IMR-90 (cell line): ENCODE measurements at regions not wholly inside any gene's neighbourhood (a gene's known extent, or its start where the extent isn't known, plus 50 kb on each side); places are given as distances from the start of the nearest gene placed in this dataset.

Source experiments
- ATAC-seq: fragments of 200-7000 bp; cut with Tn5 transposase; 2 replicates; pipeline ENCODE4 v1.9.1; 2020; ENCODE audit warnings: low read depth, mild to moderate bottlenecking, moderate library complexity
- BruUV-seq: library from RNA; stranded (reverse); fragments of 400-500 nt; replicated peaks from 2 replicates; lab custom pipeline; 2021; lab: Mats Ljungman, UMichigan
- CTCF ChIA-PET: fragments of 300-600 bp; formaldehyde crosslinking; extraction: SDS; loops from one replicate; lab custom pipeline; 2021; ENCODE audit warnings: antibody characterized with exemption; lab: Yijun Ruan, JAX
- POLR2A ChIA-PET: fragments of 300-600 bp; sonication (Branson Sonifier 250); formaldehyde crosslinking; loops from one replicate; lab custom pipeline; 2022; ENCODE audit warnings: antibody characterized with exemption; ENCODE audit not compliant: unreplicated experiment; lab: Charles Lee
- DNase-seq: peaks from one replicate; pipeline ENCODE4 v3.0.0; 2013
- H2AFZ ChIP-seq: replicated peaks from 2 replicates; pipeline ENCODE3; 2013; ENCODE audit warnings: low read length, mild to moderate bottlenecking; ENCODE audit not compliant: poor library complexity
- H2AK5ac ChIP-seq: 2 replicates; pipeline ENCODE4 v1.6.1; 2013; ENCODE audit warnings: low read depth, low read length, inconsistent platforms
- H2AK9ac ChIP-seq: replicated peaks from 2 replicates; pipeline ENCODE3; 2013; ENCODE audit warnings: mild to moderate bottlenecking, low read depth, low read length, moderate library complexity; ENCODE audit not compliant: poor library complexity
- H2BK120ac ChIP-seq: 2 replicates; pipeline ENCODE4 v1.6.1; 2013; ENCODE audit warnings: low read depth, low read length, inconsistent platforms
- H2BK15ac ChIP-seq: 3 replicates; pipeline ENCODE4 v1.6.1; 2013; ENCODE audit warnings: low read depth, low read length, inconsistent platforms
- H2BK20ac ChIP-seq: 2 replicates; pipeline ENCODE4 v1.6.1; 2013; ENCODE audit warnings: low read depth, mild to moderate bottlenecking, inconsistent platforms, low read length, moderate library complexity
- H2BK5ac ChIP-seq: 2 replicates; pipeline ENCODE4 v1.6.1; 2013; ENCODE audit warnings: mild to moderate bottlenecking, low read depth, low read length, inconsistent platforms; ENCODE audit not compliant: poor library complexity, severe bottlenecking
- H3K14ac ChIP-seq: replicated peaks from 2 replicates; pipeline ENCODE4 v1.6.1; 2013; ENCODE audit warnings: low read depth, low read length, inconsistent platforms
- H3K18ac ChIP-seq: 2 replicates; pipeline ENCODE4 v1.6.1; 2013; ENCODE audit warnings: low read depth, low read length, control low read depth
- H3K23ac ChIP-seq: 2 replicates; pipeline ENCODE4 v1.6.1; 2013; ENCODE audit warnings: low read depth, low read length, inconsistent platforms
- H3K27ac ChIP-seq: 2 replicates; pipeline ENCODE4 v1.5.1; 2013; ENCODE audit warnings: mild to moderate bottlenecking, control low read depth, low read length; ENCODE audit not compliant: insufficient read depth
- H3K27me3 ChIP-seq: 2 replicates; pipeline ENCODE4 v1.6.1; 2013; ENCODE audit warnings: low read length; ENCODE audit not compliant: control insufficient read depth, insufficient read depth
- H3K36me3 ChIP-seq: 2 replicates; pipeline ENCODE4 v1.6.1; 2013; ENCODE audit warnings: low read length, mixed read lengths; ENCODE audit not compliant: control insufficient read depth, insufficient read depth
- H3K4ac ChIP-seq: 2 replicates; pipeline ENCODE4 v1.6.1; 2013; ENCODE audit warnings: low read depth, low read length, inconsistent platforms
- H3K4me1 ChIP-seq: 2 replicates; pipeline ENCODE4 v1.6.1; 2013; ENCODE audit warnings: low read length, mixed read lengths; ENCODE audit not compliant: control insufficient read depth, insufficient read depth
- H3K4me2 ChIP-seq: 2 replicates; pipeline ENCODE4 v1.6.1; 2013; ENCODE audit warnings: low read depth, mild to moderate bottlenecking, control low read depth, low read length, moderate library complexity
- H3K4me3 ChIP-seq: 2 replicates; pipeline ENCODE4 v1.5.1; 2013; ENCODE audit warnings: low read depth, mild to moderate bottlenecking, control low read depth, low read length, moderate library complexity; ENCODE audit not compliant: insufficient read depth
- H3K56ac ChIP-seq: 2 replicates; pipeline ENCODE4 v1.6.1; 2013; ENCODE audit warnings: low read length, inconsistent platforms; ENCODE audit not compliant: insufficient read depth; ENCODE audit errors: extremely low read depth
- H3K79me1 ChIP-seq, 2 experiments: 2 replicates each; pipeline ENCODE4 v1.6.1; 2013; ENCODE audit warnings: low read length in 2 of 2, inconsistent platforms in 1 of 2, low read depth in 1 of 2
- H3K9ac ChIP-seq: 2 replicates; pipeline ENCODE4 v1.6.1; 2013; ENCODE audit warnings: low read depth, low read length, control low read depth
- H3K9me1 ChIP-seq: 2 replicates; pipeline ENCODE4 v1.6.1; 2013; ENCODE audit warnings: low read length, inconsistent platforms; ENCODE audit not compliant: insufficient read depth
- H3K9me3 ChIP-seq: 2 replicates; pipeline ENCODE4 v1.6.1; 2013; ENCODE audit warnings: low read length; ENCODE audit not compliant: control insufficient read depth, insufficient read depth
- H4K20me1 ChIP-seq: 2 replicates; pipeline ENCODE4 v1.6.1; 2013; ENCODE audit warnings: low read length, inconsistent platforms; ENCODE audit not compliant: insufficient read depth
- H4K5ac ChIP-seq: 2 replicates; pipeline ENCODE4 v1.6.1; 2013; ENCODE audit warnings: mild to moderate bottlenecking, low read depth, low read length, control low read depth
- H4K8ac ChIP-seq, 2 experiments: 2 replicates each; pipeline ENCODE4 v1.6.1; 2013; ENCODE audit warnings: low read depth in 2 of 2, low read length in 2 of 2, control low read depth in 1 of 2, inconsistent platforms in 1 of 2
- H4K91ac ChIP-seq: 2 replicates; pipeline ENCODE4 v1.6.1; 2013; ENCODE audit warnings: low read depth, low read length, inconsistent platforms; ENCODE audit not compliant: insufficient read depth
- BHLHE40 ChIP-seq: fragments of 150-350 bp; IDR thresholded peaks from 2 replicates; pipeline ENCODE4 v1.6.1; 2016; ENCODE audit warnings: mild to moderate bottlenecking, low read depth, low read length
- FOS ChIP-seq: fragments of 150-350 bp; IDR thresholded peaks from 2 replicates; pipeline ENCODE4 v1.6.1; 2016; ENCODE audit warnings: low read depth, low read length
- POLR2A ChIP-seq: IDR thresholded peaks from 2 replicates; pipeline ENCODE4 v1.6.1; 2012; ENCODE audit warnings: mild to moderate bottlenecking, low read depth, low read length
- RFX5 ChIP-seq: IDR thresholded peaks from 2 replicates; pipeline ENCODE4 v1.8.0; 2012; ENCODE audit warnings: low read depth, mild to moderate bottlenecking, low read length, moderate library complexity
- SMC3 ChIP-seq: fragments of 150-350 bp; IDR thresholded peaks from 2 replicates; pipeline ENCODE4 v1.6.1; 2016; ENCODE audit warnings: low read depth, mild to moderate bottlenecking, antibody characterized with exemption, low read length, moderate library complexity
- dilution Hi-C: fragments of 300-500 bp; cut with HindIII; formaldehyde crosslinking; loops from one replicate; pipeline ENCODE4 v1.14.3; 2018; ENCODE audit warnings: low sequenced_read_pairs; ENCODE audit not compliant: unreplicated experiment
- in situ Hi-C: fragments of 300-500 bp; cut with MboI; formaldehyde crosslinking; loops from 3 replicates; pipeline ENCODE4 v1.14.3; 2019; ENCODE audit warnings: low sequenced_read_pairs, inconsistent platforms, mixed read lengths
- intact Hi-C: fragments of 100-400 bp; cut with micrococcal nuclease; formaldehyde crosslinking; loops from 2 replicates; pipeline ENCODE4 v1.10.0; 2022

GRCh38 chr5:13143214-13143613, 801.3 kb downstream of the DNAH5 start:
- Histone ChIP-seq H3K9me1 (no peaks in the 10 kb centered on the region), H3K4me2 (no peak overlapping the region), H4K20me1 (no peaks in the 10 kb centered on the region), H3K4me1 (no peaks in the 10 kb centered on the region), H3K14ac (no peak overlapping the region), H2BK15ac (no peak overlapping the region), H3K23ac (no peak overlapping the region), H2BK5ac (no peak overlapping the region), H2BK120ac (no peak overlapping the region), H3K27me3 (no peaks in the 10 kb centered on the region), H3K56ac (no peak overlapping the region), H3K9me3 (peaks cover 8% of the 10 kb centered on the region), H2AK9ac (no peak overlapping the region), H2BK20ac (no peak overlapping the region), H3K27ac (no peak overlapping the region), H3K9ac (no peak overlapping the region), H3K4ac (no peak overlapping the region), H3K79me1 (no peaks in the 10 kb centered on the region), H4K91ac (no peak overlapping the region), H2AK5ac (no peak overlapping the region), H4K8ac (no peak overlapping the region), H2AFZ (no peak overlapping the region), H4K5ac (no peak overlapping the region), H3K36me3 (no peaks in the 10 kb centered on the region), H3K18ac (no peak overlapping the region), H3K4me3 (no peak overlapping the region)
- no peak for DNase-seq
- ChIA-PET POLR2A (no interaction called here), CTCF (no interaction called here)
- BruUV-seq, result no TSS peak
- intact Hi-C loops, result no loop called here
- in situ Hi-C loops, result no loop called here
- TF ChIP-seq POLR2A (no peak), SMC3 (no peak), FOS (no peak), BHLHE40 (no peak), RFX5 (no peak)
- no peak for ATAC-seq
- dilution Hi-C loops, result no loop called here
